ENCODE measurements at regions not wholly inside any gene's neighbourhood (a gene's known extent, or its start where the extent isn't known, plus 50 kb on each side); places are given as distances from the start of the nearest gene placed in this dataset.

DNA sequence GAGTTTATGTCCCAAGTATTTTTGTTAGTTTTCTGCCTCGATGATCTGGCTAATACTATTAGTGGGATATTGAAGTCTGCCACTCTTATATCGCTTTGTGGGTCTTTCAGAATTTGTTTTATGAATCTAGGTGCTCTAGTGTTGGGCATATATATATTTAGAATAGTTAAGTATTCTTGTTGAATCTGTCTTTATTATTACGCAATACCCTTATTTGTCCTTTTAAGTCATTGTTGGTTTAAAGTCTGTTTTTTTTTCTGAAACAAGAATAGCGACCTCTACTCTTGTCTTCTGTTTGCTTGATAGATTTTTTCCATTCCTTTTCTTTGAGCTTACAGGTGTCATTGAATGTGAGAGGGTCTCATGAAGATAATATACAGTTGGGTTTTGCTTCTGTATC is 239.0 kb downstream of the ASCL1 start:
- no peak for TF ChIP-seq CTCF (IDR thresholded peaks at IDR 0.05 in 8 of 11, conservative IDR thresholded peaks at IDR 0.05 in 3 of 11)
- TF ChIP-seq POLR2A (IDR thresholded peaks at IDR 0.05) = no peak
- no peak for TF ChIP-seq POLR2AphosphoS5 (IDR thresholded peaks at IDR 0.05)
- Histone ChIP-seq H3K4me1 (no peaks in the 10 kb centered on the region), H3K36me3 (no peaks in the 10 kb centered on the region), H3K4me3 (no peak overlapping the region), H3K27ac (no peak overlapping the region), H3K27me3 (replicated peaks in 1 of 7) (no peaks in the 10 kb centered on the region), H3K9me3 (peaks cover 0 to 60% (median 42%) of the 10 kb centered on the region in 8 donors)
- intact Hi-C loops (cut with DNase I; ENCODE audit: low total_unique reads) = no loop called here
- WGBS, 5 donors = 80 to 92% (median 85%) methylated on average over 4 of the region's 4 CpGs
- DNase-seq = no peak

DNA sequence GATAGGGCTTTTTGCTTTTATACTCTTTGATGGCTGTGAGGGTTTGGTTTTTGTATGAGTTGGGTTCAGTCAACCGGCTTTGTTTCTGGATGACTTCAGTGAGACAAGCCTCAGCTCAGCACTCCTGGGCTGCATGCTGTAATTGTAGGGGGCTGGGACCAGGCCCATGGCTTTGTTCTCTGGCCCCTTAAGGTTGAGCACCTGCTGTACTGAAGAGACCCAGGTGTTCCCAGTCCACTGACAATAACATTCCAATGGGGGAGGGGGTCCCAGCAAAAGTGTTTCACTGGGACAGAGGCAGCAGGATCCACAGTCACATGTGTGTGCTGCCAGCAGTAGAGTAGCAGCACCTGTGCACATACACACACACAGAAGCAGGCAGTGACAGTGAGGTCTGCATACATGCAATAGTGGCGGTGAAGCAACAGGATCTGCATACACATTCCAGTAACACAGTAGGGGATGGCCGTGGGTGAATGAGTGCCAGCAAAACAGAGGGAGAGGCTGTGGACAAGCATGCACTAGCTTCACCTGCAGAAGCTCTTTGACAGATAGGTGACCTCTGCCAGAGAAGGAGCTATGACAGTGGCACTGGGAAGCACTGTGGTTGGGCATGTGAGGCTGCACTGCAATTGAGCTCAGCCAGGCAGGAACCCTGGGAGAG is 240.4 kb downstream of the ASCL1 start:
- no peak overlapping the region for H3K27ac ChIP-seq
- DNase-seq = no peak
- no peak for TF ChIP-seq CTCF (IDR thresholded peaks at IDR 0.05 in 8 of 11, conservative IDR thresholded peaks at IDR 0.05 in 3 of 11)
- TF ChIP-seq POLR2AphosphoS5 (IDR thresholded peaks at IDR 0.05) = no peak
- H3K9me3 ChIP-seq = peaks cover 0 to 58% (median 35%) of the 10 kb centered on the region in 8 donors
- no peak overlapping the region for H3K4me3 ChIP-seq
- H3K27me3 ChIP-seq (replicated peaks in 1 of 7) = no peaks in the 10 kb centered on the region
- H3K4me1 ChIP-seq = no peaks in the 10 kb centered on the region
- intact Hi-C loops (cut with DNase I; ENCODE audit: low total_unique reads) = no loop called here
- WGBS, 5 donors = 73 to 94% (median 86%) methylated on average over 3 of the region's 3 CpGs
- no peaks in the 10 kb centered on the region for H3K36me3 ChIP-seq

DNA sequence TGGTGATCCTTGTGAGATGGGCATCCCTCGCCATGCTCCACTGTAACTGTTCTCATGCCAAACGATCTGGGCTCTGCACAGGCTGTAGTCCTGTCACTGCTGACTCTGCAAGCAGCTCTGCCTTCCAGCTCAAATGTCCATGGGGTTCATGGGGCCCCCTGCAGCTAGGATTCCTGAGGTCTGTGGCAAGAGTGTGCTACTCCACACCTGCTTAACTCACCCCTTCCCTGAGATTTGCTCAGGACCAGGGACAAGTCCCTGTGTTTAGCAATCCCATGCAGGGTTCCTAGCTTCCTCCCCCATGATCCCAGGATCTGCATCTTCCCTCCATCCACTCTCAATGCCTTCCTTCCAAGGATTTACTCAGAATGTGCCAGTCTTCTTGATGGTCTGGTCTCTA is 241.0 kb downstream of the ASCL1 start:
- Histone ChIP-seq H3K36me3 (no peaks in the 10 kb centered on the region), H3K4me1 (no peaks in the 10 kb centered on the region), H3K27ac (no peak overlapping the region), H3K27me3 (replicated peaks in 1 of 7) (no peaks in the 10 kb centered on the region), H3K4me3 (no peak overlapping the region), H3K9me3 (peaks cover 0 to 58% (median 34%) of the 10 kb centered on the region in 8 donors)
- no peak for DNase-seq
- 20 to 94% (median 67%) methylated on average over 2 of the region's 2 CpGs; no CpG with 5 or more reads in 1 of the 5 donors for WGBS, 5 donors
- intact Hi-C loops (cut with DNase I; ENCODE audit: low total_unique reads) = no loop called here
- no peak for TF ChIP-seq CTCF (IDR thresholded peaks at IDR 0.05 in 8 of 11, conservative IDR thresholded peaks at IDR 0.05 in 3 of 11)
- TF ChIP-seq POLR2AphosphoS5 (IDR thresholded peaks at IDR 0.05) = no peak
- TF ChIP-seq POLR2A (IDR thresholded peaks at IDR 0.05) = no peak

DNA sequence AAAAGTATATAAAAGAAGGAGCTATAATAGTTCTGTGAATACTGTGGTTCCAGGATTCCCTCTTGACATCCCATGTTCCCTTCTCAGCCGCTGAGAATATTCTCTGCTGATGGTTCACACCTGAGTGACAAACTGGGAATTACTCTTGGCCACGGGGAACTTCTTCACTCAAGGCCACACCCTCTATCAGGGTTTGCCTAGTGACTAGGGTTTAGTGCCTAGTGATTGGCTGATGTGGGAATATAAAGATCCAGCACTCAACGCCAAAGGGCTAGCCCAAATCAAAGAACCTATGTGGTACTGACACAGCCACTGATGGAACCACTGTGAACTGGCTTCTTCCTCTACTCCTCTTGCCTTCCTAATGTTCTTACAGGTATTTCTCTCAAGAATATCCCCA is 248.4 kb downstream of the ASCL1 start:
- H3K4me3 ChIP-seq = no peak overlapping the region
- peaks cover 0 to 20% (median 0%) of the 10 kb centered on the region in 8 donors for H3K9me3 ChIP-seq
- no peak overlapping the region for H3K27ac ChIP-seq
- DNase-seq = no peak
- 66 to 73% (median 70%) methylated on average over 3 of the region's 3 CpGs for WGBS, 5 donors
- no peaks in the 10 kb centered on the region for H3K36me3 ChIP-seq
- intact Hi-C loops (cut with DNase I; ENCODE audit: low total_unique reads) = no loop called here
- no peaks in the 10 kb centered on the region for H3K4me1 ChIP-seq
- H3K27me3 ChIP-seq (replicated peaks in 1 of 7) = no peaks in the 10 kb centered on the region
- TF ChIP-seq CTCF (IDR thresholded peaks at IDR 0.05 in 8 of 11, conservative IDR thresholded peaks at IDR 0.05 in 3 of 11) (no peak), POLR2AphosphoS5 (IDR thresholded peaks at IDR 0.05) (no peak), POLR2A (IDR thresholded peaks at IDR 0.05) (no peak)
